Neural progenitor cell (in vitro differentiated cells): ENCODE measurements at regions not wholly inside any gene's neighbourhood (a gene's known extent, or its start where the extent isn't known, plus 50 kb on each side); places are given as distances from the start of the nearest gene placed in this dataset.

Experiments used
- DNase-seq: peaks from one replicate; pipeline ENCODE4 v3.0.0-alpha.2; 2016; ENCODE audit warnings: low spot score
- H2AFZ ChIP-seq: fragments of 200-600 bp; sonication (generic); replicated peaks from 2 replicates; pipeline ENCODE4 v1.6.1; 2016; ENCODE audit warnings: antibody characterized with exemption
- H3F3A ChIP-seq: fragments of 200-600 bp; sonication (generic); 2 replicates; pipeline ENCODE4 v1.6.1; 2016; ENCODE audit warnings: antibody characterized with exemption, low read depth
- H3K27ac ChIP-seq: fragments of 200-600 bp; sonication (generic); 2 replicates; pipeline ENCODE4 v1.5.1; 2016; ENCODE audit warnings: mild to moderate bottlenecking
- H3K27me3 ChIP-seq: fragments of 200-600 bp; sonication (generic); 2 replicates; pipeline ENCODE4 v1.6.1; 2016; ENCODE audit warnings: mild to moderate bottlenecking, moderate library complexity
- H3K36me3 ChIP-seq: fragments of 200-600 bp; sonication (generic); 2 replicates; pipeline ENCODE4 v1.5.1; 2016
- H3K4me1 ChIP-seq: fragments of 200-600 bp; sonication (generic); 2 replicates; pipeline ENCODE4 v1.6.1; 2016; ENCODE audit warnings: mixed run types
- H3K4me2 ChIP-seq: fragments of 200-600 bp; sonication (generic); 2 replicates; pipeline ENCODE4 v1.6.1; 2016
- H3K4me3 ChIP-seq: fragments of 200-600 bp; sonication (generic); 2 replicates; pipeline ENCODE4 v1.5.1; 2016
- H3K79me2 ChIP-seq: fragments of 200-600 bp; sonication (generic); 2 replicates; pipeline ENCODE4 v1.6.1; 2016; ENCODE audit warnings: low read depth
- H3K9ac ChIP-seq: fragments of 200-600 bp; sonication (generic); 2 replicates; pipeline ENCODE4 v1.6.1; 2016
- H3K9me3 ChIP-seq: fragments of 200-600 bp; sonication (generic); 2 replicates; pipeline ENCODE4 v1.5.1; 2016; ENCODE audit warnings: low read depth
- H4K20me1 ChIP-seq: fragments of 200-600 bp; sonication (generic); 2 replicates; pipeline ENCODE4 v1.6.1; 2016; ENCODE audit warnings: low read depth
- H3K27ac Mint-ChIP-seq: 3 replicates; pipeline ENCODE4 v1.8.0; 2021; ENCODE audit warnings: mixed read lengths
- H3K27me3 Mint-ChIP-seq: 2 replicates; pipeline ENCODE4 v1.8.0; 2022; ENCODE audit warnings: low read depth, mild to moderate bottlenecking, inconsistent platforms, moderate library complexity, mixed read lengths; ENCODE audit not compliant: insufficient read depth
- H3K36me3 Mint-ChIP-seq: 3 replicates; pipeline ENCODE4 v1.8.0; 2021; ENCODE audit warnings: mixed read lengths
- H3K4me1 Mint-ChIP-seq: 3 replicates; pipeline ENCODE4 v1.8.0; 2021; ENCODE audit warnings: mixed read lengths
- H3K4me3 Mint-ChIP-seq: 3 replicates; pipeline ENCODE4 v1.8.0; 2021; ENCODE audit warnings: mild to moderate bottlenecking, moderate library complexity, mixed read lengths
- H3K9me3 Mint-ChIP-seq: 3 replicates; pipeline ENCODE4 v1.8.0; 2020; ENCODE audit warnings: mixed read lengths
- CTCF ChIP-seq: fragments of 200-600 bp; sonication (generic); IDR thresholded peaks from 2 replicates; pipeline ENCODE4 v1.5.1; 2017; ENCODE audit warnings: antibody characterized with exemption, mild to moderate bottlenecking
- EZH2 ChIP-seq: fragments of 200-600 bp; sonication (generic); IDR thresholded peaks from 2 replicates; pipeline ENCODE4 v1.6.1; 2017; ENCODE audit warnings: antibody characterized with exemption, mild to moderate bottlenecking, moderate library complexity
- EZH2phosphoT487 ChIP-seq: fragments of 200-600 bp; sonication (generic); IDR thresholded peaks from 2 replicates; pipeline ENCODE4 v1.6.1; 2017; ENCODE audit warnings: antibody characterized with exemption

GRCh38 chr15:94761574-94761973, 530.2 kb downstream of the MCTP2 start:
- Mint-ChIP-seq H3K4me3 (no peak overlapping the region), H3K27me3 (no peaks in the 10 kb centered on the region), H3K9me3 (no peaks in the 10 kb centered on the region), H3K4me1 (peaks cover 8% of the 10 kb centered on the region), H3K27ac (no peak overlapping the region), H3K36me3 (no peaks in the 10 kb centered on the region)
- no peaks in the 10 kb centered on the region for H3K27me3 ChIP-seq
- H3K4me3 ChIP-seq, result no peak overlapping the region
- H3K36me3 ChIP-seq, result no peaks in the 10 kb centered on the region
- H3K9me3 ChIP-seq, result no peaks in the 10 kb centered on the region
- TF ChIP-seq CTCF (no peak), EZH2phosphoT487 (no peak), EZH2 (no peak)
- H3K27ac ChIP-seq, result no peak overlapping the region
- H4K20me1 ChIP-seq, result no peaks in the 10 kb centered on the region
- H3K9ac ChIP-seq, result no peak overlapping the region
- H3K4me2 ChIP-seq, result no peak overlapping the region
- H2AFZ ChIP-seq, result no peak overlapping the region
- no peak for DNase-seq
- H3K4me1 ChIP-seq, result peaks cover 18% of the 10 kb centered on the region
- no peaks in the 10 kb centered on the region for H3K79me2 ChIP-seq
- peaks cover 12% of the 10 kb centered on the region for H3F3A ChIP-seq

- DNase-seq, result no peak
- H3K4me3 ChIP-seq, result no peak overlapping the region
- no peaks in the 10 kb centered on the region for H3K9me3 ChIP-seq
- no peaks in the 10 kb centered on the region for H4K20me1 ChIP-seq
- H3K36me3 ChIP-seq, result no peaks in the 10 kb centered on the region
- Mint-ChIP-seq H3K27me3 (no peaks in the 10 kb centered on the region), H3K36me3 (no peaks in the 10 kb centered on the region), H3K9me3 (no peaks in the 10 kb centered on the region), H3K4me1 (no peaks in the 10 kb centered on the region), H3K4me3 (no peak overlapping the region), H3K27ac (no peak overlapping the region)
- H3K4me1 ChIP-seq, result no peaks in the 10 kb centered on the region
- H3K4me2 ChIP-seq, result no peak overlapping the region
- no peaks in the 10 kb centered on the region for H3K79me2 ChIP-seq
- TF ChIP-seq EZH2 (no peak), EZH2phosphoT487 (no peak), CTCF (no peak)
- no peak overlapping the region for H3K9ac ChIP-seq
- no peaks in the 10 kb centered on the region for H3F3A ChIP-seq
- H3K27ac ChIP-seq, result no peak overlapping the region
- no peak overlapping the region for H2AFZ ChIP-seq
- no peaks in the 10 kb centered on the region for H3K27me3 ChIP-seq
These were observed 537.7 kb downstream of the MCTP2 start for GRCh38 chr15:94769089-94769488.

- Histone ChIP-seq H3K27me3 (no peaks in the 10 kb centered on the region), H3K9me3 (no peaks in the 10 kb centered on the region), H3K36me3 (no peaks in the 10 kb centered on the region), H3K4me2 (no peak overlapping the region), H3K4me3 (no peak overlapping the region), H3K9ac (no peak overlapping the region), H4K20me1 (no peaks in the 10 kb centered on the region), H3K27ac (no peak overlapping the region), H3F3A (no peaks in the 10 kb centered on the region), H2AFZ (no peak overlapping the region), H3K4me1 (no peaks in the 10 kb centered on the region), H3K79me2 (no peaks in the 10 kb centered on the region)
- Mint-ChIP-seq H3K4me3 (no peak overlapping the region), H3K27ac (no peak overlapping the region), H3K27me3 (no peaks in the 10 kb centered on the region), H3K9me3 (no peaks in the 10 kb centered on the region), H3K4me1 (no peaks in the 10 kb centered on the region), H3K36me3 (no peaks in the 10 kb centered on the region)
- no peak for DNase-seq
- no peak for TF ChIP-seq EZH2
- no peak for TF ChIP-seq CTCF
- no peak for TF ChIP-seq EZH2phosphoT487
These were observed 538.8 kb downstream of the MCTP2 start for GRCh38 chr15:94770199-94770598.

DNA sequence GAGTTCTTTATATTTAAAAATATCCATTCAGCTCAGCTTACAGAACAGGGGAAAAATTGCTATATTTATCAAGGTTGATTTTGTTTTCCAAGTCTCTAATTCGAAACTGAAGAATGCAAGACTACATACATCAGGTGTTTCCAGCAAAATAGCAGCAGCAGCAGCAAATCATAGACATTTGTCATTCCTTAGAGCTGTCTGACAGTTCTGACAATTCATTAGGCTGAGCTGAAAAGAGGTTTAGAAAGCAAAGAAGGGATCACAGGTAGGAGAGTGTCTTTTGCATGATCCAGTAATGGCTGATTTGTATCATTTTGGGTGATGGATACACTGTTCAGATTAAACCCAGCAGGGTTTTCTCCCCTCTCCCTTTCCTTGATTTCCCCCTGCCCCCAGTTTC, 545.7 kb downstream of the MCTP2 start:
- no peaks in the 10 kb centered on the region for H3K27me3 Mint-ChIP-seq
- DNase-seq, result no peak
- H3K79me2 ChIP-seq, result no peaks in the 10 kb centered on the region
- no peak overlapping the region for H3K4me3 Mint-ChIP-seq
- no peak for TF ChIP-seq EZH2
- no peak for TF ChIP-seq EZH2phosphoT487
- TF ChIP-seq CTCF, result no peak
- H3K27ac Mint-ChIP-seq, result no peak overlapping the region
- no peaks in the 10 kb centered on the region for H3K36me3 Mint-ChIP-seq
- H3K4me1 Mint-ChIP-seq, result peaks cover 10% of the 10 kb centered on the region
- no peak overlapping the region for H3K9ac ChIP-seq
- H3F3A ChIP-seq, result peaks cover 13% of the 10 kb centered on the region
- H3K4me1 ChIP-seq, result peaks cover 15% of the 10 kb centered on the region
- no peak overlapping the region for H3K4me2 ChIP-seq
- no peaks in the 10 kb centered on the region for H3K36me3 ChIP-seq
- no peaks in the 10 kb centered on the region for H4K20me1 ChIP-seq
- no peak overlapping the region for H3K27ac ChIP-seq
- H3K9me3 ChIP-seq, result no peaks in the 10 kb centered on the region
- no peak overlapping the region for H2AFZ ChIP-seq
- no peaks in the 10 kb centered on the region for H3K27me3 ChIP-seq
- H3K9me3 Mint-ChIP-seq, result no peaks in the 10 kb centered on the region
- H3K4me3 ChIP-seq, result no peak overlapping the region
